GM21576 (cell line): ENCODE measurements at regions not wholly inside any gene's neighbourhood (a gene's known extent, or its start where the extent isn't known, plus 50 kb on each side); places are given as distances from the start of the nearest gene placed in this dataset.

Source experiments
- ATAC-seq: cut with Tn5 transposase; IDR thresholded peaks from one replicate; pipeline ENCODE4 v1.9.1; 2021; ENCODE audit warnings: mild to moderate bottlenecking, moderate library complexity; ENCODE audit not compliant: unreplicated experiment

GRCh38 chr4:13892739-13893105 lies 265.2 kb upstream of the BOD1L1 start:
- ATAC-seq = no peak

- ATAC-seq = no peak
Measured at GRCh38 chr4:13893211-13893610, 265.7 kb upstream of the BOD1L1 start.

- no peak for ATAC-seq
Measured at GRCh38 chr4:13893987-13894386, 266.5 kb upstream of the BOD1L1 start.

- ATAC-seq = no peak
Measured at GRCh38 chr4:13900780-13901179, 273.3 kb upstream of the BOD1L1 start.

GRCh38 chr4:13902146-13902545 lies 274.6 kb upstream of the BOD1L1 start:
- no peak for ATAC-seq

GRCh38 chr4:13903061-13903460 lies 275.5 kb upstream of the BOD1L1 start:
- ATAC-seq = no peak

- no peak for ATAC-seq
Measured at GRCh38 chr4:13903901-13904300, 276.4 kb upstream of the BOD1L1 start.

GRCh38 chr4:13905543-13905942 lies 278.0 kb upstream of the BOD1L1 start:
- no peak for ATAC-seq

GRCh38 chr4:13906727-13907126 lies 279.2 kb upstream of the BOD1L1 start:
- ATAC-seq = no peak

GRCh38 chr4:13907255-13907751 lies 279.8 kb upstream of the BOD1L1 start:
- ATAC-seq = no peak

- ATAC-seq = no peak
Measured at GRCh38 chr4:13908455-13908854, 280.9 kb upstream of the BOD1L1 start.

GRCh38 chr4:13910556-13910955 lies 283.0 kb upstream of the BOD1L1 start:
- ATAC-seq = no peak

- no peak for ATAC-seq
Measured at GRCh38 chr4:13911256-13911655, 283.7 kb upstream of the BOD1L1 start.

GRCh38 chr4:13912436-13912925 lies 285.0 kb upstream of the BOD1L1 start:
- no peak for ATAC-seq

- ATAC-seq = no peak
Measured at GRCh38 chr4:13912966-13913365, 285.4 kb upstream of the BOD1L1 start.

- ATAC-seq = no peak
Measured at GRCh38 chr4:13917015-13917414, 289.5 kb upstream of the BOD1L1 start.

- ATAC-seq = no peak
Measured at GRCh38 chr4:13918110-13918509, 290.6 kb upstream of the BOD1L1 start.

GRCh38 chr4:13918991-13919441 lies 291.5 kb upstream of the BOD1L1 start:
- ATAC-seq = no peak

- no peak for ATAC-seq
Measured at GRCh38 chr4:13920111-13920875, 292.8 kb upstream of the BOD1L1 start.

- no peak for ATAC-seq
Measured at GRCh38 chr4:13920901-13921300, 293.4 kb upstream of the BOD1L1 start.

- ATAC-seq = no peak
Measured at GRCh38 chr4:13921805-13922204, 294.3 kb upstream of the BOD1L1 start.

GRCh38 chr4:13922459-13922858 lies 294.9 kb upstream of the BOD1L1 start:
- no peak for ATAC-seq
